COR-L47 (cell line): ENCODE measurements at regions not wholly inside any gene's neighbourhood (a gene's known extent, or its start where the extent isn't known, plus 50 kb on each side); places are given as distances from the start of the nearest gene placed in this dataset.

Experiments
- DNase-seq: peaks from one replicate; lab custom pipeline; 2025; lab: John Stamatoyannopoulos, UW

- DNase-seq: no peak
These were observed 254.3 kb downstream of the TLE3 start for GRCh38 chr15:69843276-69843899.

GRCh38 chr15:69843900-69844304 lies 253.8 kb downstream of the TLE3 start:
- DNase-seq: no peak

GRCh38 chr15:69845159-69845558 lies 252.6 kb downstream of the TLE3 start:
- no peak for DNase-seq

GRCh38 chr15:69847625-69848024 lies 250.1 kb downstream of the TLE3 start:
- DNase-seq: no peak

GRCh38 chr15:69848096-69848495 lies 249.6 kb downstream of the TLE3 start:
- DNase-seq: no peak

GRCh38 chr15:69848551-69849231 lies 249.0 kb downstream of the TLE3 start:
- DNase-seq: no peak

GRCh38 chr15:69849232-69849610 lies 248.5 kb downstream of the TLE3 start:
- no peak for DNase-seq

- no peak for DNase-seq
These were observed 245.2 kb downstream of the TLE3 start for GRCh38 chr15:69852482-69852881.

GRCh38 chr15:69852916-69853315 lies 244.8 kb downstream of the TLE3 start:
- no peak for DNase-seq

GRCh38 chr15:69853544-69853951 lies 244.2 kb downstream of the TLE3 start:
- no peak for DNase-seq

- no peak for DNase-seq
These were observed 243.7 kb downstream of the TLE3 start for GRCh38 chr15:69854001-69854400.

GRCh38 chr15:69854521-69855181 lies 243.1 kb downstream of the TLE3 start:
- no peak for DNase-seq

- DNase-seq: no peak
These were observed 242.3 kb downstream of the TLE3 start for GRCh38 chr15:69855258-69856000.

GRCh38 chr15:69857250-69857649 lies 240.5 kb downstream of the TLE3 start:
- no peak for DNase-seq

- no peak for DNase-seq
These were observed 239.9 kb downstream of the TLE3 start for GRCh38 chr15:69857686-69858391.

- DNase-seq: no peak
These were observed 239.3 kb downstream of the TLE3 start for GRCh38 chr15:69858456-69858855.

GRCh38 chr15:69859866-69860265 lies 237.9 kb downstream of the TLE3 start:
- DNase-seq: no peak

- DNase-seq: no peak
These were observed 237.4 kb downstream of the TLE3 start for GRCh38 chr15:69860321-69860720.

- DNase-seq: no peak
These were observed 236.8 kb downstream of the TLE3 start for GRCh38 chr15:69860921-69861320.

GRCh38 chr15:69861331-69862171 lies 236.2 kb downstream of the TLE3 start:
- no peak for DNase-seq

GRCh38 chr15:69862540-69862939 lies 235.2 kb downstream of the TLE3 start:
- DNase-seq: no peak
